NCI-H1417 treated with DMSO at 0.1 percent for 48 hours (cell line): ENCODE measurements at regions not wholly inside any gene's neighbourhood (a gene's known extent, or its start where the extent isn't known, plus 50 kb on each side); places are given as distances from the start of the nearest gene placed in this dataset.
"Not testable (repeated sequence)": the region's sequence is repeated elsewhere in the genome, so short reads cannot be mapped to it uniquely, and the experiment has no call there.

Experiments used
- DNase-seq: peaks from one replicate; lab custom pipeline; 2025; lab: John Stamatoyannopoulos, UW

DNA sequence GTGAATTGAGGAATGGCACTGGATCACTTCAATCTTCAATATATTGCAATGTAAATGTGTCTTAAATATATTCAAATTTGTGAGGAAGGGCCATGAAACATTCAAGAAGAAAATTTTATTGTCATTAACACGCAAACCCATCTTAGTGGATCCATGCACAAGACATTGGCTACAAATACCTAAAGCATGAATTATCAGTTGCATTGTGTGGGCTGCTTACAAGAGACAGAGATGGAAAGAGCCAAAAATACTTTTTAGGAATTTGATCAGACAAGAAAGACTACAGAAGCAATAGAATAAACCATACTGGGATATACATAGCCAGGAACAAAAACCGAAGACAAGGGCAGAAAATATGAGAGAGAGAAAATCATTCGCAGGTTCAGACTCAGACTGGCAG lies 616.2 kb upstream of the GRIA3 start:
- no peak for DNase-seq

DNA sequence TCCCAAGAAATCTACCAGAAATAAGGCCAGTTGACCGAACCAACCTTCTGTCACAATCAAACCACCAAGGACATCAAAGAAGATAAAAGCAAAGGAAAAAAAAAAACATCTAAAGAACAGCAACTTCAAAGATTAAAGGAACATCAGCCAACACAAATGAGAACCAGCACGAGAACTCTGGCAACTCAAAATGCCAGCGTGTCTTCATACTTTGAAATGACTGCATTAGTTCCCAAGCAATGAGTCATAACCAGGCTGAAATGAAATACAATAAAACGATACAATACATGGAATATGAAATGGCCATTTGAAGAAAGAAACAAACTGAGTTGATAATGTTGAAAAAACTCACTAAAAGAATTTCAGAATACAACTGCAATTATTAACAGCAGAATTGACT lies 611.6 kb upstream of the GRIA3 start:
- no peak for DNase-seq

DNA sequence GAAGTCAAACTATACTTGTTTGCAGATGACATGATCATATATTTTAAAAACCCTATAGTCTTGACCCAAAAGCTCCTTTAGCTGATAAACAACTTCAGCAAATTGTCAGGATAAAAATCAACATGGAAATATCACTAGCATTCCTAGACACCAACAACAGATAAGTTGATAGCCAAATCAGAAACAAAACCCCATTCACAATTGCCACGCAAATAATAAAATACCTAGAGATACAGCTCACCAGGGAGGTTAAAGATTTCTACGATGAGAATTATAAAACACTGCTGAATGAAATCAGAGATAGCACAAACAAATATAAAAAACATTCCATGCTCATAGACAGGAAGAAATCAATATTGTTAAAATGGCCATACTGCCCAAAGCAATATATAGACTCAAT lies 605.0 kb upstream of the GRIA3 start:
- DNase-seq = no peak

DNA sequence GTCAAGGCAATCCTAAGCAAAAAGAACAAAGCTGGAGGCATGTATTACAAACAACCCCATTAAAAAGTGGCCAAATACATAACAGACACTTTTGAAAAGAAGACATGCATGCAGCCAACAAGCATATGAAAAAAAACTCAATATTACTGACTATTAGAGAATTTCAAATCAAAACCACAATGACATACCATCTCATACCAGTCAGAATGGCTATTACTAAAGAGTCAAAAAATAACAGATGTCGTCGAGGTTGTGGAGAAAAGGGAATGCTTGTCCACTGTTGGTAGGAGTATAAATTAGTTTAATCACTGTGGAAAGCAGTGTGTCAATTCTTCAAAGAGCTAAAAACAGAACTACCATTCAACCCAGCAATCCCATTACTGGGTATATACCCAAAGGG lies 604.6 kb upstream of the GRIA3 start:
- no peak for DNase-seq

DNA sequence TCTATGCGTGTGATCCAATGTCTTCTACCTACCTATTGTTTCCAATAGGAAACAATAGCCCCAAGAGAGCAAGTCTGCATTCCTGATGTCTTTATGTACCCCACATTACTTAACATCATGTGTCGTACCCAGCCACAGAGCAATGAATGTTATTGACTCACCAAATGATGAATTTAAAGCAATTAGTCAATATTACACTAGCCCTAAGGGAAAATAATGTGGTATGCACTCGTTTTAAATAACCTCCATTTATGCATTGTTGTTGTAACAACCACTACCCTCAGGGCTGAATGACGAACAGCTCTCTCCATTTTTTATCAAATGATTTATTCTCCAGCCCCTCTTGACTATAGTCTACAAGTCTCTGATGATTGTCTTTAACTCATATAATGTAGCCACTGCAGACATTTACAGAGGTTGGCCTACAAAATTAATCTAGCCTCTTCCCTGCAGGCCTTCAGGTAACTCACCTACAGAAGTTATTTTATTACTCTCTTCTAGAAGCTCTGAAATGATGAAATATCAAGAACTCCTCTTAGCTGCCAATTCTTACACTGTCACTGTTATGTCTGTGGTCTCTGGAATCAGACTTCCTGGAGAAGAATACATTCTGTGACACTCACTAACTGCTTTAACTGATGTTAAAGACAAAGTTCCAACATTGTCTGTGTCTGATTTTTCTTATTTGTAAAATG lies 601.7 kb upstream of the GRIA3 start:
- DNase-seq = no peak

DNA sequence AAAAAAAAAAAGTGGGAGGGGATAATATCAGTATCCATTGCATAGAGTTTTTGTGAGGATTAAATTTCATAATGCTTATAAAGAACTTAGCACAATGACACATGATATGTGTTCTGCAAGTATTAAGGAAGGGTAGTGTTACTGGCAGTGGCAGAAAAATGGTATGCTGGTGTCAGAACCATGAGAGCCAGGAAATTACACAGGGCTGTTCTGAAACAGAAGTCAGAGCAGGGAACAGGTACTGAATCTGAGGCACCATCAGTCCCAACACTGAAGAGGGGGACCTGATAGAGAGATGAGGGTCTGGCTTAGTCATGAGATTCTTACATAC lies 601.1 kb upstream of the GRIA3 start:
- DNase-seq = no peak

DNA sequence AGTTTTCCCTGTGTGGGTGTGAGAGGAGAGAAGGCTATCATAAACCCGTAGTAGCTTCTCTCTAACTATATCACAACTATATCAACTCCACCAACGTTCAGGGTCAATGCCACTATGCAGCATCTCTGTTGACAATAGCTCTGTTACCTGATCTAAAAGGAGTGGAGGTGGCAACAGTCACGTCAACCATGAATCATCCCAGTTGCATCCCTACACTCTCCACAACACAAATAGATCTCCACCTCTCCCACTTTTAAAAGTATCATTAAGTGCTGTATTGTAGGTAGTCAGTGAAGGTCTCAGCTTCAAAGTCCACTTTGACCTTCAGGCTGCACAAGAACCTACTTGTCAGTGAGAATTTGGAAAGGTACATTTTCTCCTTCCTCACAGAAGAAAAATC lies 600.5 kb upstream of the GRIA3 start:
- DNase-seq = no peak

DNA sequence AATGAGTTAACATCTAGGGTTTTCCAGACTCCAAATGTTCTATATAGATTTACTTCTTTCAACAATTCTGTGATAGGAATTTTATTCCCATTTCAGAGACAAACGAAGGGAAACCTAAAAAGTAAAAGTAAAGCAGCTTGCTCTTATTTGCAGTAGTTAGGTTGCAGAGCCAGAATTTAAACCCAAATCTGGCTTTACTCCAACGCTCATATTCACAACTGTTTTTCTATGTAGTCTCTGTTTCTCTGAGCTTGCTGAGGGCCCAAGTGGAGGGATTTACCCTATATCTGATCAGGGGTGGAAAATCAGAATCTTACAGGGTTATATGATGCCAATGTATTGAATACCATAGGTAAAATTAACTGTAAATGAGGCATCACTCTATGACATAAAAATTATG lies 599.1 kb upstream of the GRIA3 start:
- no peak for DNase-seq

DNA sequence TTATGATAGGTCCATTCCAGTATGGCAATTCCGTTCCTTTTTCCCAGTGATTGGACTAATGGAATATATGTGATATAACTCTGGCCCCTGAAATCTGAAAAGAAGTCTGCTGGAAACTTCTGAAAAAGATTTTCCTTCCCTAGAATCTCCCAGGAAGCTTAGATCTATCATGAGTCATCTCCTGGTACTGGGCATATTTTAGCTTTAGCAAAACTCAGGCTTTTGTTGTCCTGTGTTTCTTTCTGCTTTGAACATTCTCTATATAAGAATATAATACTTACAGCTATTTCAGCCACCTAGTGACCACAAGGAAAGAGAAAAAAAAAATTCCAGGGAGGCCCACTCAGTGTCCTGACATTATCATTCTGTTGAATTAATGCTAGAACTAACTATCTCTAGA lies 597.2 kb upstream of the GRIA3 start:
- no peak for DNase-seq

DNA sequence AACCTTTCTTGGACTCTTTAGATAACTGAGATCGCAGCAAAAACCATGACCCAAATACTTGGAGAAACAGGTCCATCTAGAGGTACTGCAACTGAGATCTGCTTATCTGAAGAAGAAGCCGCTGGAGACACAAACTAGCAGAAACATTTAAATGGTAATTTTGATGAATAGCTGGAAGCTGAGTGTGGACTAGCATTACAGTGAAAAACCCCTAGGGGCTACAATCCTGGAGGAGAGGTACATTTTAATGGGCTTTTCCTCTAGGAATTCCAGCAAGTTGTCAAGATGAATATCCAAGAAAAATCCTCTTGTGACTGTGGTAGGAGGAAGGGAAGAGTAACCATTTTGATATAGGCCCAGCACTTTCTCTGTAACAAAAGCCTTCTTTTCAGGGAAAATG lies 592.5 kb upstream of the GRIA3 start:
- DNase-seq = no peak

DNA sequence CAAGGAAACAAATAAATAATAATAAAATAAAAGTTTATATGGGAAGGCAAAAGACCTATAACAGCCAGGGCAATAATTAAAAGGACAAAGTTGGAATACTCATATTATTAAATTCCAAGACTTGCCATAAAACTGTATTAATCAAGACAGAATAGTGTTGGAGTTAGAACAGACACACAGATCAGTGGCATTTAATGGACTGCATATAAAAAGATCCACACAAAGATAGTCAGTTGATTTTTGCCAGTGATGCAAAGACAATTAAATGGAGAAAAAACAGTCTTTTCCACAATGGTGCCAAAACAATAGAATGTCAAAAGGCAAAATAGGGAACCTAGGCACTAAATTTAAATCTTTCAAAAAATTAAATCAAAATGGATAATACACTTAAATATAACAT lies 587.1 kb upstream of the GRIA3 start:
- DNase-seq = no peak

DNA sequence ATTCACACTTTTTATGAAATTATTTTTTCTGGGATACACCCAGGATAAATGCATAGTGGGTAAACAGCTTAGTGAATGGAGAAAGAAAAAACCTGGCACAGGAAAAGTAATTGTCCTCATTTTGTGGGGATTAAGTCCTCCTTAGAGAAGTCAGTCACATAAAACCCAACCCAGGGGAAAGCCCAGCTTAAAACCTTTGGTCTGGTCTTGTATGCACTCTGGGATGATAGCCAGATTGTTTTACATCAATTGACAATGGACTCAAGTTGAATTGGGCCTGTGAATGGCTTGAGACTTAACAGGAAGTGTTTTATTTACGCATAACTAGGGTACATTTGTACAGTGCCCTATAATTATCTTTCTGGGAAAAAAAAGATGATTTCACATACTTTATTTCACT lies 561.3 kb upstream of the GRIA3 start:
- DNase-seq = no peak

DNA sequence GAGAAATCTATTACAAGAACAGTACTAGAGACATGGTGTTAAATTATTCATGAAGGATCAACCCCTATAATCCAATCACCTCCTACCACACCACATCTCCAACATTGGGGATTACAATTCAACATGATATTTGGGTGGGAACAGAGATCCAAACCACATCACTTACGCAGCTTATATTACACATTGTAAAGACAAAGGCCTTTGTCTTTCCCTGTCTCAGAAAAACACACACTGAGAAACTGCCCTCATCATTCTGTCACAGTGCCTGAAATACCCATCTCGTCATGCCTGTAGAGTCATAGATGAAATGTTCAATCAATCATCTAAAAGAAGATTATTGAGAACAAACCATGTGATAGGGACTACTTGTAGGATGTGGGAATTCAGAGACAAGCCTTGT lies 558.8 kb upstream of the GRIA3 start:
- no peak for DNase-seq

DNA sequence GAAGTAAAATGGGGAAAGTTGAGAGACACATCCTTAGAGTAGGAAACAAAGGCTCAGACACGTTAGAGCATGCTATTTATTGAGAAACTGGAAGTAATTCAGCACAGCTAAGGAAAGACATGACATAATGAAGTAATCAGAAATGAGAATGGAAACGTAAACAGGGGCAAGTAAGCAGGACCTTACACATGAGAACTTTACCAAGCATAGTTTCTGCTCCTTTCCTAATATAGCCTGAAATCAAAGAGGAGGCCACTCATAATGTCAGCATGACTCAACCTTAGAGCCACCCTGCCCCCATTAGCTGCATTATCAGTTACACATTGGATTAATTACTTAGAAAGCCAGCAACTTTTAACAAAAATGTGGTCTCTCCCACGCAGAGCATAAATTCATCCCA lies 558.3 kb upstream of the GRIA3 start:
- no peak for DNase-seq

DNA sequence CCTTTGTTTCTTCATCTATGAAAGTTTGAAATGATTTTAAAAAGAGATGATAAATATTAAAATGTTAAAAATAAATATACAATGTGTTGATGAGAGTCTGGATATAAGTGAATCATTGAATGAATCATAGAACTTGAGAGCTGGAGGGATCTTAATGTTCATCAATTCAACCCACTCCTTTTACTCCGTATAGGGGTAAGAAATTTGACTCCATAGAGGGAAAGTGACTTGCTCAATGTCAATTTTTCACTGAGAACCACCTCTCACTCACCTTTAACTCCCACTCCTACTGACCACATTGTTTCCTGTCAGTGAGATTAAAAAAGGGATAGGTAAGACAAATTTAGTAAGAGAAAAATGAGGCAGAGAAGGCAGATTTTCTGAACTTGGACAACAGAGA lies 557.2 kb upstream of the GRIA3 start:
- no peak for DNase-seq

DNA sequence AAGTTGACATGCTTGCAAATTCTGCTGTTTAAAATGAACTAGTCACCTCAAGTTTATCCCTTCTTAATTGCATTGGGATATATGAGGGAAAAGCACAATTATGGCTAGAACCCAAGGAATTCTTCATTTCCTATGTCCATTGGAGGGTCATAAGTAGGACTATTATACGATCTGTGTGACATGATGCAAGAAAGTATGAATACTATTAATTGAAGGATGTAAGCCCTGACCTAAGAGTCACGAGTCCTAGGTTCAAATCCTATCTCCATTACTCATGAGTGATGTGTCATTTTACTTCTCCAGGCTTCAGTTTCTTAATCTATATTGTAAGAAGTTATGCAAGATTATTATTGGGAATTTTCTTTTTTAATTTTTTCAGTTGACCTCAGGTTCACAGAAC lies 542.9 kb upstream of the GRIA3 start:
- no peak for DNase-seq

DNA sequence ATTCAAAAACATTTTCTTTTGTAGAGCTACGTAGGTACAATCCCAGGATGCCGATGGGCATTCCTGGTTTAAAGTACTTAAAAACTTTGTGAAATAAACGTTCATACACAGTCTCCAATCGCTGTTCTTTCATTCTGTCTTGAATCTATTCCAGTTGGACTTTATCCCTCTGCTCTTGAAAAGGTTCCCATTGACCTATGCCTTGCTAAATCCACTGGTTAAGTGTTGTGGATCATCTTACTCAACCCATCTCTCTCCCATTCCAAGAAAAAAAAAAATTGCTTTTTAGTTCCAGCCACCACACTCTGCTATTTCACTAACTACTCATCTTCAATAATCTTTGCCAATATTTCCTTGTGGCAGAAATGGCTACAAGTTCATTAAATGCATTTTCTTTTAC lies 542.3 kb upstream of the GRIA3 start:
- DNase-seq = no peak

DNA sequence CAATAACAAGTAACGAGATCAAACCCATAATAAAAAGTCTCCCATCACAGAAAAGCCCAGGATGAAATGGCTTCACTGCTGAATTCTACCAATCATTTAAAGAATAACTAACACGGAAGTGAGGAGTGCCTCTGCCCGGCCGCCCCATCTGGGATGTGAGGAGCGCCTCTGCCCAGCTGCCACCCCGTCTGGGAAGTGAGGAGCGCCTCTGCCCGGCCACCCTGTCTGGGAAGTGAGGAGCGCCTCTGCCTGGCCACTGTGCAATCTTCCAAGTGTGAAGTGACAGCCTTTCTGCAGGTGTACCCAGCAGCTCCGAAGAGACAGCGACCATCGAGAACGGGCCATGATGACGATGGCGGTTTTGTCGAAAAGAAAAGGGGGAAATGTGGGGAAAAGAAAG lies 528.8 kb upstream of the GRIA3 start:
- DNase-seq = not testable (repeated sequence)

DNA sequence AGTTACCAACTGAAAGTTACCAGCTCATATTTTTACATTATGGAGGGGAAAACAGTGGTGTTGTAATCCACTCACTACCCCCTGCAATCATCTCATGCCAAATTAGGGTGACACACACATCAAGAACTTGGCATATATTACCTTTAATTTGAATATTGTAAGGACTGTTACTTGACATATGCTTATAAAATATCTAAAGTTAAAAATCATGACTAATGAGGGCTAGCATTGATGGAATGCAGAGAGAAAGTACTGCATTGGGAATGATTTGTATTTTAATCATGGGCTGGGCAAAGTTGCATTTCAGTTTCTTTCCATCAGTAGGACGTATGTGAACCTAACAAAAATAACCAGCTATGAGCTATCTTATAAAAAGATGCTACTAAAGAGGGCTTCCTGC lies 517.5 kb upstream of the GRIA3 start:
- DNase-seq = no peak

DNA sequence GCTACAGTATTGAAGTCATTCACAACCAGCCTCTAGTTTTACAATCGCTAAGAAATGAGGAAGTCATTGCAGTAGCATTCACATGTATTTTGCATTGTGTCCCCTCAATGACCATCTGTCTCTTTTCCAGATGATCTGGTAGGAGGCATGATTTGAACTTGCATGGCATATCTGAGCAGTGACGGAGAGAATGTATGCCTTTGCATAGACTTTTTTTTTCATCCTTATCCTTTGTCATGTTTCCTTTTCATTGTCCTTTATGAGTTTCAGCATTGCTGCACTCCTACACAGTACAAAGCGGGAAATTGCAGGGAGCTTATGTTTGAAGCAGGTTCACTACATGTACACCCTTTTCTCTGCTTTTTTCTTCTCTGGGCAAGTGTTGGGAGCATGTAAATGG lies 516.4 kb upstream of the GRIA3 start:
- no peak for DNase-seq

DNA sequence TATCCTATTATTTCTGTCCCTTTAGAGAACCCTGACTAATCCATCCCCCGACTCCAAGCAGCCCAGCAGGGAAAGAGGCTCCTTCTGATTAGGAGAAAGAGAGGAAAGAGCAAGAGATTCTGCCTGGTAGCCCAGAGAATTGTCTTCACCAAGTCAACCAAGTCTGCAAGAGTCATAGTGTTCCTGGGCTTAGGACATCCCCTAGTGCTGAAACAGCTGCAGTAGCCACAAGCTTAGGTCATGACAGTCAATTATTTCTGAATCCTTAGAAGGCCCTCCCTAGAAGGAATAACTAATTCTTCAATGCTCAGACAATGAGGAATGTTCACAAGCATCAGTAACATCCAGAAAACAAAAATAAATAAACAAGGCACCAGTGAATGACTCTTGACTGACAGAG lies 480.3 kb upstream of the GRIA3 start:
- no peak for DNase-seq

DNA sequence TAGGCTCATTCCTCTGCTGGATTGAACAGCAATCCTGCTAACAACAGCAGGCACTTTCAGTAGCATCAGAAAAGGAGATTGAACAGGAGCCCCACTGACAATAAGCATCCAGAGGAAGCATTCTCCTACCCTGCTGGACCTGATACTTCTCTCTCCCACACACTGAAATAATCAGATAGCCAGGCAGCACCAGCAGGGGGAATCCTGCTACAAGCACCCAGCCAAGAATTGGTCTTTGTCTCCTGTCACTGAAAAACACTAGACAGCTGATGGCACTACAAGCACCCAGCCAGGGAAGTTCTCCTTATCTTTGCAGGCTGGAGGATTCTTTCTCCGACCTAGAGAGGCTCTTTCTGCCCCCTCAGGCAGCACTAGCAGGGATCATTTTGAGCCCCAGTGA lies 444.3 kb upstream of the GRIA3 start:
- no peak for DNase-seq

DNA sequence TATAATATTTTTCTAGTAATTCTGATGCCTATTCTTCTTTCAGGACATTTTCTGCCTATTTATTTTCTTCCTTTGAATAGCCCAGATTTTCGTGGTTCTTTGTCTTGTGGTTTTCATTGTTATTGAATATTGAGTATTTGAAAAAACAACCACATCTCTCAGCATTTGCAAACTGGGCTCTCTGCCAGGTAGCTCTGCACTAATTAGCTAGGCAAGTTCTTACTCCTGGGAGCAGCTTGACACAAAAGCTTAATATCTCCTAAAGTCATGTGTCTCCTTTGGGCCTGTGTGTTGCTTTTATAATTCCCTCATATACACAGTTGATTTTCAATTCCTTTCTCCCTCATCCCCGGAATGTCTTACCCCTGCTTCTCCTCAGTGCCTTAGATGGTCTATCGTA lies 413.5 kb upstream of the GRIA3 start:
- no peak for DNase-seq

DNA sequence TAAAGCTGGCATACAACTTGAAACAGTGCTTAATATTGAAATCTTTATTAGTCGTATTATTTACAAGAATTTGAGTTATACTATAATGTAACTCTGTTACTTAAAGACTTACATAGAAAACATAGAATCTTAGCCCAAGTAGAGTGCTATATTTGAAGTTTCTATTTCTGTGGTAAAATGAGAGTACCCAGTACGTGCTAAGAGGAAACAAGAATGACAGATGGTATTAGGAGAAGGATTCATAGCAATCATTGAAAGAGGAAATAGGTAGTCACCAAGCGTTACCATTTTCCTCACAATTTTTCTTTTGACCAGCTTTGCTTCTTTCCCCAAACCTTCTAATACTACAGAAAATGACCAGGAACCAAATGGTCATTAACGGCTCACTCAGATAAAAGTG lies 412.1 kb upstream of the GRIA3 start:
- DNase-seq = no peak

DNA sequence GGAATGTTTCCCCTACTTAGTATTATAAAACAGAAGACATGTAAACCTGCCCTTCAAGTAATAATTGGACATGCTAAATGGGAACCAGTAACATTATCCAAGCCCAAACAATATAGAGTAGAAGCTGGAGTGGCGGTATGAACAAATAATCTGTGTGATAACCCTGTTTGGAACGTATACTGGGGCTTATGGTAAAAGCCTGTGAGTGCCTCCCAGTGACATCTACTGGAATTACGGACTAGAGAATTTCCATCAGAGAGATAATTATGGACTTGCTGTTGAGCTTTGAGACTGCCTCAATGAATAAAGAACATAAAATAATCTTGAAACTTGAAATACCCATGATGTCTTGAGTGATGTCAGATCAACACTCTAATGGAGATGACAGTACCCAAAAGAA lies 406.3 kb upstream of the GRIA3 start:
- DNase-seq = no peak
